GM23248 (cell line): ENCODE measurements at regions not wholly inside any gene's neighbourhood (a gene's known extent, or its start where the extent isn't known, plus 50 kb on each side); places are given as distances from the start of the nearest gene placed in this dataset.

Source experiments
- EZH2 ChIP-seq: fragments of 200-600 bp; sonication (generic); IDR thresholded peaks from 2 replicates; pipeline ENCODE4 v1.6.1; 2018; ENCODE audit warnings: antibody characterized with exemption, mild to moderate bottlenecking; ENCODE audit not compliant: insufficient read depth, poor library complexity, severe bottlenecking
- EZH2phosphoT487 ChIP-seq: fragments of 200-600 bp; sonication (generic); IDR thresholded peaks from 2 replicates; pipeline ENCODE4 v1.6.1; 2018; ENCODE audit warnings: antibody characterized with exemption, moderate library complexity, mild to moderate bottlenecking, low read depth; ENCODE audit not compliant: insufficient read depth

DNA sequence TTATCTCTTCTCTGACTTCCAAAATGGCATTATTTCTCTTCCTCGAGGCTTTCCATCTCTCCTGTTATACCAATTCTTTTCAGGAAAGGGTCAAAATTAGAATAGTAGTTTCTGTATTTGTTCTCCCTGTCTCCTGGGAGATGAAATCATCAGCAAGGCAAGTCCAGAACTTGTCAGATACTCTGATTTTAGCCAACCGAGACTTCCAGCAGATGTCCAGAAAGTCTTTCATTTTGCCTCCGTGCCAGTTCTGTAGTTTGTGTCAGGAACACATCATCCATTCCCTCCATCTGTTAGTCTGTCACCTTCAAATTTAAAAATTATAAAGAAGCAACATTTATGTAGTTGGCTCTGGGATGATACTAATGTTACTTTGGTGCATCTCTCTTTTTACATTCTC is 275.7 kb downstream of the CCDC59 start:
- TF ChIP-seq EZH2phosphoT487 (no peak), EZH2 (no peak)
